ENCODE measurements at regions not wholly inside any gene's neighbourhood (a gene's known extent, or its start where the extent isn't known, plus 50 kb on each side); places are given as distances from the start of the nearest gene placed in this dataset.

- TF ChIP-seq POLR2AphosphoS5 (IDR thresholded peaks at IDR 0.05; ENCODE audit: low read length) (no peak), CTCF (IDR thresholded peaks at IDR 0.05 in 2 of 3, conservative IDR thresholded peaks at IDR 0.05 in 1 of 3; ENCODE audit: control insufficient read depth in 2 of 3, extremely low read depth in 1 of 3, insufficient read depth in 1 of 3, low read depth in 3 of 3, low read length in 3 of 3) (no peak), MAX (IDR thresholded peaks at IDR 0.05; ENCODE audit: low read depth, low read length) (no peak), EZH2 (IDR thresholded peaks at IDR 0.05; ENCODE audit: borderline replicate concordance, control insufficient read depth, low read depth, low read length) (no peak), NFYB (IDR thresholded peaks at IDR 0.05; ENCODE audit: insufficient read depth, low read depth, low read length) (no peak), CBX3 (IDR thresholded peaks at IDR 0.05; ENCODE audit: borderline replicate concordance, low read depth) (no peak), REST (IDR thresholded peaks at IDR 0.05; ENCODE audit: low read depth, low read length) (no peak), ATF2 (IDR thresholded peaks at IDR 0.05; ENCODE audit: low read length) (no peak), USF1 (IDR thresholded peaks at IDR 0.05; ENCODE audit: borderline replicate concordance, extremely low read length, insufficient read depth, low read depth, low read length) (no peak), TARDBP (IDR thresholded peaks at IDR 0.05; ENCODE audit: borderline replicate concordance) (no peak), PAX5 (IDR thresholded peaks at IDR 0.05; ENCODE audit: borderline replicate concordance, low read depth, low read length) (no peak), MYC (IDR thresholded peaks at IDR 0.05; ENCODE audit: insufficient read depth, insufficient read length, insufficient replicate concordance, low read length, severe bottlenecking) (no peak)
Measured at GRCh38 chr5:82424211-82424610, 146.1 kb upstream of the RPS23 start.

Data from GM12878 (cell line).